Raji (cell line): ENCODE measurements at regions not wholly inside any gene's neighbourhood (a gene's known extent, or its start where the extent isn't known, plus 50 kb on each side); places are given as distances from the start of the nearest gene placed in this dataset.

Source experiments
- POLR2A ChIP-seq: IDR thresholded peaks from 2 replicates; pipeline ENCODE4 v1.6.1; 2011; ENCODE audit warnings: low read depth, low read length, control low read depth; ENCODE audit not compliant: insufficient read depth

- TF ChIP-seq POLR2A, result no peak
Observed at GRCh38 chr5:125196481-125197111, 450.2 kb upstream of the ZNF608 start.

- no peak for TF ChIP-seq POLR2A
Observed at GRCh38 chr5:125197321-125197720, 450.9 kb upstream of the ZNF608 start.

- no peak for TF ChIP-seq POLR2A
Observed at GRCh38 chr5:125198270-125198974, 452.0 kb upstream of the ZNF608 start.

- no peak for TF ChIP-seq POLR2A
Observed at GRCh38 chr5:125199373-125199772, 452.9 kb upstream of the ZNF608 start.

- no peak for TF ChIP-seq POLR2A
Observed at GRCh38 chr5:125199968-125200865, 453.8 kb upstream of the ZNF608 start.

- no peak for TF ChIP-seq POLR2A
Observed at GRCh38 chr5:125200866-125201373, 454.5 kb upstream of the ZNF608 start.

GRCh38 chr5:125201446-125202052, 455.1 kb upstream of the ZNF608 start:
- TF ChIP-seq POLR2A, result no peak

GRCh38 chr5:125202353-125202752, 455.9 kb upstream of the ZNF608 start:
- no peak for TF ChIP-seq POLR2A

GRCh38 chr5:125202871-125203438, 456.5 kb upstream of the ZNF608 start:
- TF ChIP-seq POLR2A, result no peak

GRCh38 chr5:125203912-125204311, 457.5 kb upstream of the ZNF608 start:
- TF ChIP-seq POLR2A, result no peak

GRCh38 chr5:125205601-125206225, 459.3 kb upstream of the ZNF608 start:
- no peak for TF ChIP-seq POLR2A

GRCh38 chr5:125207856-125208255, 461.4 kb upstream of the ZNF608 start:
- no peak for TF ChIP-seq POLR2A

GRCh38 chr5:125209650-125210049, 463.2 kb upstream of the ZNF608 start:
- no peak for TF ChIP-seq POLR2A

GRCh38 chr5:125210242-125210947, 464.0 kb upstream of the ZNF608 start:
- TF ChIP-seq POLR2A, result no peak
